ENCODE measurements at regions not wholly inside any gene's neighbourhood (a gene's known extent, or its start where the extent isn't known, plus 50 kb on each side); places are given as distances from the start of the nearest gene placed in this dataset.

DNA sequence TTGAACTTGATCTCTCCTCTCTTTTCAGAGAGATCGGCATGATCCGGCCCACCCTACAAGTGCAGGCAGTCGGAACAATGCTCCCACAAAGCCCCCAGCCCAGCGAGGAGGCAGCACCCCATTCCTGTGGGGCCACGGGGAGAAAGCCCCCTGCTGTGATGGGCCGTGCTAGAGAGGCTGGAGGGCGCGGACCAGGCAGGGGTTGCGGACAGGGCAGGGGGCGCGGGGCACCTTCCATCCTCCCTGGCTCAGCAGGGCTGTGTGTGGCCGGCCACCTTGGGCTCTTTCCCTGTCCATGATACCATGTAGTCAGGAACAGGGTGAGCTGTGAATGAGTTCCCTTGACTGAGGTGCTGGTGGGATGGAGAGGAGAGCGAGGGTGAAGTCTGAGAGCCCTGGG is 379.8 kb downstream of the BRD1 start:
- TF ChIP-seq, protein P1, sequence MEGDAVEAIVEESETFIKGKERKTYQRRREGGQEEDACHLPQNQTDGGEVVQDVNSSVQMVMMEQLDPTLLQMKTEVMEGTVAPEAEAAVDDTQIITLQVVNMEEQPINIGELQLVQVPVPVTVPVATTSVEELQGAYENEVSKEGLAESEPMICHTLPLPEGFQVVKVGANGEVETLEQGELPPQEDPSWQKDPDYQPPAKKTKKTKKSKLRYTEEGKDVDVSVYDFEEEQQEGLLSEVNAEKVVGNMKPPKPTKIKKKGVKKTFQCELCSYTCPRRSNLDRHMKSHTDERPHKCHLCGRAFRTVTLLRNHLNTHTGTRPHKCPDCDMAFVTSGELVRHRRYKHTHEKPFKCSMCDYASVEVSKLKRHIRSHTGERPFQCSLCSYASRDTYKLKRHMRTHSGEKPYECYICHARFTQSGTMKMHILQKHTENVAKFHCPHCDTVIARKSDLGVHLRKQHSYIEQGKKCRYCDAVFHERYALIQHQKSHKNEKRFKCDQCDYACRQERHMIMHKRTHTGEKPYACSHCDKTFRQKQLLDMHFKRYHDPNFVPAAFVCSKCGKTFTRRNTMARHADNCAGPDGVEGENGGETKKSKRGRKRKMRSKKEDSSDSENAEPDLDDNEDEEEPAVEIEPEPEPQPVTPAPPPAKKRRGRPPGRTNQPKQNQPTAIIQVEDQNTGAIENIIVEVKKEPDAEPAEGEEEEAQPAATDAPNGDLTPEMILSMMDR (IDR thresholded peaks at IDR 0.05): no peak
- TF ChIP-seq EP300 (IDR thresholded peaks at IDR 0.05) (no peak), POLR2A (IDR thresholded peaks at IDR 0.05) (no peak)

Measured in tibial nerve (tissue), 4 donors.